Activated B cell treated with CpG ODN at 0.5 μM for 24 hours (primary cell): ENCODE measurements at regions not wholly inside any gene's neighbourhood (a gene's known extent, or its start where the extent isn't known, plus 50 kb on each side); places are given as distances from the start of the nearest gene placed in this dataset.

Experiments used
- ATAC-seq: fragments of 200-7000 bp; cut with Tn5 transposase; one replicate; pipeline ENCODE4 v1.10.0; 2021; ENCODE audit warnings: low read depth, mild to moderate bottlenecking, moderate library complexity
- CTCF ChIA-PET: fragments of 350-600 bp; sonication (Branson Sonifier 250); formaldehyde crosslinking; loops from one replicate; lab custom pipeline; 2021; ENCODE audit warnings: antibody characterized with exemption; lab: Charles Lee
- POLR2A ChIA-PET: fragments of 350-600 bp; sonication (Branson Sonifier 250); formaldehyde crosslinking; loops from one replicate; lab custom pipeline; 2021; ENCODE audit warnings: antibody characterized with exemption; lab: Charles Lee
- DNase-seq: peaks from one replicate; pipeline ENCODE4 v3.0.0; 2022
- H3K27ac Mint-ChIP-seq: one replicate; pipeline ENCODE4 v1.8.0; 2020; ENCODE audit warnings: mixed read lengths
- H3K27me3 Mint-ChIP-seq: one replicate; pipeline ENCODE4 v1.8.0; 2021; ENCODE audit warnings: mixed read lengths
- H3K36me3 Mint-ChIP-seq: one replicate; pipeline ENCODE4 v1.8.0; 2021; ENCODE audit warnings: low read depth, mixed read lengths
- H3K4me1 Mint-ChIP-seq: one replicate; pipeline ENCODE4 v1.8.0; 2021; ENCODE audit warnings: mixed read lengths
- H3K4me3 Mint-ChIP-seq: one replicate; pipeline ENCODE4 v1.8.0; 2020; ENCODE audit warnings: mild to moderate bottlenecking, mixed read lengths
- H3K9me3 Mint-ChIP-seq: one replicate; pipeline ENCODE4 v1.8.0; 2020; ENCODE audit warnings: mixed read lengths
- intact Hi-C: fragments of 100-400 bp; cut with micrococcal nuclease; formaldehyde crosslinking; loops from one replicate; pipeline ENCODE4 v1.15.1; 2024
- TF ChIP-seq, protein P1 (sequence below): fragments of 200-600 bp; IDR thresholded peaks from one replicate; pipeline ENCODE4 v1.8.0; 2022; ENCODE audit warnings: antibody characterized with exemption, mild to moderate bottlenecking

GRCh38 chr5:133828722-133829121 is 139.7 kb downstream of the C5orf15 start:
- H3K36me3 Mint-ChIP-seq = no peaks in the 10 kb centered on the region
- DNase-seq = no peak
- no peak overlapping the region for H3K4me3 Mint-ChIP-seq
- ATAC-seq = no peak
- TF ChIP-seq, protein P1, sequence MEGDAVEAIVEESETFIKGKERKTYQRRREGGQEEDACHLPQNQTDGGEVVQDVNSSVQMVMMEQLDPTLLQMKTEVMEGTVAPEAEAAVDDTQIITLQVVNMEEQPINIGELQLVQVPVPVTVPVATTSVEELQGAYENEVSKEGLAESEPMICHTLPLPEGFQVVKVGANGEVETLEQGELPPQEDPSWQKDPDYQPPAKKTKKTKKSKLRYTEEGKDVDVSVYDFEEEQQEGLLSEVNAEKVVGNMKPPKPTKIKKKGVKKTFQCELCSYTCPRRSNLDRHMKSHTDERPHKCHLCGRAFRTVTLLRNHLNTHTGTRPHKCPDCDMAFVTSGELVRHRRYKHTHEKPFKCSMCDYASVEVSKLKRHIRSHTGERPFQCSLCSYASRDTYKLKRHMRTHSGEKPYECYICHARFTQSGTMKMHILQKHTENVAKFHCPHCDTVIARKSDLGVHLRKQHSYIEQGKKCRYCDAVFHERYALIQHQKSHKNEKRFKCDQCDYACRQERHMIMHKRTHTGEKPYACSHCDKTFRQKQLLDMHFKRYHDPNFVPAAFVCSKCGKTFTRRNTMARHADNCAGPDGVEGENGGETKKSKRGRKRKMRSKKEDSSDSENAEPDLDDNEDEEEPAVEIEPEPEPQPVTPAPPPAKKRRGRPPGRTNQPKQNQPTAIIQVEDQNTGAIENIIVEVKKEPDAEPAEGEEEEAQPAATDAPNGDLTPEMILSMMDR = no peak
- ChIA-PET POLR2A (no interaction called here), CTCF (no interaction called here)
- peaks cover 41% of the 10 kb centered on the region for H3K4me1 Mint-ChIP-seq
- H3K27ac Mint-ChIP-seq = no peak overlapping the region
- H3K27me3 Mint-ChIP-seq = no peaks in the 10 kb centered on the region
- intact Hi-C loops = no loop called here
- no peaks in the 10 kb centered on the region for H3K9me3 Mint-ChIP-seq

DNA sequence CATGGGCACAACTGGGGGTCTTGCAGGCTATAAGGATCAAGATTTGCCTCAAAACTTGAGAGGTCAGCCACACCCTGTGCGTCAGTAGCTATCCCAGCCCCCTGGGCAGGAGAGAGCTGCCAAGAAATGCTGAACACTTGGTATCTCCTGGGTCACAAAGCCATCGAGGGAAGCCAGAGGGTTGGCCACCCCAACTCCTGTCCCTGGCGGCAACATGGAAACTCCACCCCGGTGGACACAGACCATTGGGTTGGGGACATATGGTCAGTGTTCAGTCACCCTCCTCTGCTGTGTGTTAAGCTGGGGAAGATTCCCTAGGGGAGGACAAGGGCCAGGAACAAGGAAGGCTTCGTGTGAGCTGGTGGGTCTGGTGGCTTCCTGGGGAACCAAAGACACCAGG is 140.6 kb downstream of the C5orf15 start:
- no peak for ATAC-seq
- DNase-seq = no peak
- ChIA-PET CTCF (no interaction called here), POLR2A (no interaction called here)
- H3K27ac Mint-ChIP-seq = no peak overlapping the region
- TF ChIP-seq, protein P1 = no peak
- peaks cover 44% of the 10 kb centered on the region for H3K4me1 Mint-ChIP-seq
- H3K27me3 Mint-ChIP-seq = no peaks in the 10 kb centered on the region
- H3K36me3 Mint-ChIP-seq = no peaks in the 10 kb centered on the region
- intact Hi-C loops = no loop called here
- H3K9me3 Mint-ChIP-seq = no peaks in the 10 kb centered on the region
- no peak overlapping the region for H3K4me3 Mint-ChIP-seq

GRCh38 chr5:133827011-133827410 is 141.4 kb downstream of the C5orf15 start:
- no peak overlapping the region for H3K4me3 Mint-ChIP-seq
- no peak for ATAC-seq
- no peak for DNase-seq
- no peaks in the 10 kb centered on the region for H3K36me3 Mint-ChIP-seq
- CTCF ChIA-PET = no interaction called here
- POLR2A ChIA-PET = no interaction called here
- TF ChIP-seq, protein P1 = no peak
- no peaks in the 10 kb centered on the region for H3K27me3 Mint-ChIP-seq
- intact Hi-C loops = no loop called here
- no peak overlapping the region for H3K27ac Mint-ChIP-seq
- no peaks in the 10 kb centered on the region for H3K9me3 Mint-ChIP-seq
- H3K4me1 Mint-ChIP-seq = peaks cover 45% of the 10 kb centered on the region

GRCh38 chr5:133825631-133826289 is 142.7 kb downstream of the C5orf15 start:
- ATAC-seq (peak; percentile 67), DNase-seq (no peak)
- Mint-ChIP-seq H3K36me3 (no peaks in the 10 kb centered on the region), H3K4me1 (peaks cover 53% of the 10 kb centered on the region), H3K4me3 (peak overlapping the region; percentile 8), H3K27ac (peak overlapping the region; percentile 26), H3K27me3 (no peaks in the 10 kb centered on the region), H3K9me3 (no peaks in the 10 kb centered on the region)
- TF ChIP-seq, protein P1 = no peak
- ChIA-PET CTCF (interaction anchor here (0.9 kb wide), 1 partner anchor 12 kb away, joined by 3 read pairs; no protein-coding TSS in a partner anchor), POLR2A (interaction anchor here (0.6 kb wide), 1 partner anchor 720 kb away, joined by 5 read pairs; no protein-coding TSS in a partner anchor)
- intact Hi-C loops = no loop called here

GRCh38 chr5:133824661-133825254 is 143.7 kb downstream of the C5orf15 start:
- Mint-ChIP-seq H3K36me3 (no peaks in the 10 kb centered on the region), H3K9me3 (no peaks in the 10 kb centered on the region), H3K4me3 (no peak overlapping the region), H3K27ac (peak overlapping the region; percentile 9), H3K4me1 (peaks cover 51% of the 10 kb centered on the region), H3K27me3 (peaks cover 6% of the 10 kb centered on the region)
- POLR2A ChIA-PET = interaction anchor here (0.6 kb wide), 1 partner anchor 113 kb away, joined by 3 read pairs; no protein-coding TSS in a partner anchor
- ATAC-seq (peak; percentile 46), DNase-seq (no peak)
- intact Hi-C loops = no loop called here
- CTCF ChIA-PET = no interaction called here
- TF ChIP-seq, protein P1 = no peak
